ENCODE measurements at regions not wholly inside any gene's neighbourhood (a gene's known extent, or its start where the extent isn't known, plus 50 kb on each side); places are given as distances from the start of the nearest gene placed in this dataset.
"Not testable (repeated sequence)": the region's sequence is repeated elsewhere in the genome, so short reads cannot be mapped to it uniquely, and the experiment has no call there.

DNA sequence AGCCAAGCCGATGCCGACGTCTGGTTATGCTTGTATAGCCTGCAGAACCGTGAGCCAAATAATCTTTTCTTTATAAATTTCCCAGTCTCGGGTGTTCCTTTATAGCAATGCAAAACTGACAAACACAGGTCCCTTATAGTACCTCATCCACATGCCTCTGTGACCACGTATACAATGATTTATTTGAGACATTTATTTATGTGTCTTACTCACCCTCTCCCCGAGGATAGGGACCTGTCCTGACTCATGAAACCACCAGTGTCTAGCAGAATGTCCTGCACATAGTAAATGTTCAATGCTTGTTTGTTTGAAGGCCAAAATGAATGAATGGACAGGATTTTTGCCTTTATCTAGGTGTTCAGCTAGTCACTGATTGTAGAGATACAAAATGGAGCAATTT is 147.9 kb upstream of the FZD8 start:
- H3K9ac ChIP-seq (ENCODE audit: low read length): no peak overlapping the region
- no peaks in the 10 kb centered on the region for H3K36me3 ChIP-seq (ENCODE audit: control insufficient read depth, insufficient read depth, low read length)
- H3K27me3 ChIP-seq (ENCODE audit: control insufficient read depth, insufficient read depth, low read length): no peaks in the 10 kb centered on the region
- H3K4me3 ChIP-seq (ENCODE audit: low read length): no peak overlapping the region
- no peak overlapping the region for H3K27ac ChIP-seq (ENCODE audit: low read depth, low read length)
- H3K4me1 ChIP-seq (ENCODE audit: control insufficient read depth, insufficient read depth, low read length): no peaks in the 10 kb centered on the region

- H3K9ac ChIP-seq (ENCODE audit: low read length): no peak overlapping the region
- H3K36me3 ChIP-seq (ENCODE audit: control insufficient read depth, insufficient read depth, low read length): no peaks in the 10 kb centered on the region
- no peak overlapping the region for H3K27ac ChIP-seq (ENCODE audit: low read depth, low read length)
- no peak overlapping the region for H3K4me3 ChIP-seq (ENCODE audit: low read length)
- no peaks in the 10 kb centered on the region for H3K27me3 ChIP-seq (ENCODE audit: control insufficient read depth, insufficient read depth, low read length)
- no peaks in the 10 kb centered on the region for H3K4me1 ChIP-seq (ENCODE audit: control insufficient read depth, insufficient read depth, low read length)
These were observed 142.7 kb upstream of the FZD8 start for GRCh38 chr10:35784751-35785150.

DNA sequence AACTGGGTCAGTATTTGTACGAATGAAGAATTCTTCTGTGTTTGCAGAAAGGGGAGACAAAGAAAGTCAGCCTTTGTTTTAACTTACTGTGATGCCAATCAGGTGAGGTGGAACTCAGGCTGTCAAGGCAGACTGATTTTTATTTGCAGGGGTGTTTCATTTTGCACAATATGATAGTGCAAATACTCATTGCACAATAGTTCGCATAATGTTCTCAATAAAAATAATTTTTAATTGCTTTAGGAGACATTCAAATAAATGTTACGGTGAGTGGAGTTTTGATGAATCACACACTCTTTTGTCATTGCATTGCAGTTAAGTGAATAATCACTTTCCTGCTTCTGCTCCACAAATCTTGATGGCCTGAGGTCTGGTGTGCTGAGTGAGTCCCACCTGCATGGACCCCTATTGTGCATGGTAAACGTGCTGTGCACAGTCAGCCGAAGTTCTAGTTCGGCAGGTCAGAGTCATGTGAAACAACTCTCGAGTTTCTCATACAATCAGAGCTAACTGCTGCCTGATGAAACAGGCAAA is 141.3 kb upstream of the FZD8 start:
- no peaks in the 10 kb centered on the region for H3K27me3 ChIP-seq (ENCODE audit: control insufficient read depth, insufficient read depth, low read length)
- no peak overlapping the region for H3K9ac ChIP-seq (ENCODE audit: low read length)
- H3K4me1 ChIP-seq (ENCODE audit: control insufficient read depth, insufficient read depth, low read length): no peaks in the 10 kb centered on the region
- no peak overlapping the region for H3K27ac ChIP-seq (ENCODE audit: low read depth, low read length)
- no peaks in the 10 kb centered on the region for H3K36me3 ChIP-seq (ENCODE audit: control insufficient read depth, insufficient read depth, low read length)
- H3K4me3 ChIP-seq (ENCODE audit: low read length): no peak overlapping the region

- H3K36me3 ChIP-seq (ENCODE audit: control insufficient read depth, insufficient read depth, low read length): no peaks in the 10 kb centered on the region
- H3K27me3 ChIP-seq (ENCODE audit: control insufficient read depth, insufficient read depth, low read length): no peaks in the 10 kb centered on the region
- H3K4me3 ChIP-seq (ENCODE audit: low read length): no peak overlapping the region
- H3K9ac ChIP-seq (ENCODE audit: low read length): no peak overlapping the region
- no peaks in the 10 kb centered on the region for H3K4me1 ChIP-seq (ENCODE audit: control insufficient read depth, insufficient read depth, low read length)
- no peak overlapping the region for H3K27ac ChIP-seq (ENCODE audit: low read depth, low read length)
These were observed 139.5 kb upstream of the FZD8 start for GRCh38 chr10:35781643-35782035.

GRCh38 chr10:35780970-35781642 is 139.0 kb upstream of the FZD8 start:
- Histone ChIP-seq H3K4me1 (ENCODE audit: control insufficient read depth, insufficient read depth, low read length) (no peaks in the 10 kb centered on the region), H3K9ac (ENCODE audit: low read length) (no peak overlapping the region), H3K36me3 (ENCODE audit: control insufficient read depth, insufficient read depth, low read length) (no peaks in the 10 kb centered on the region), H3K4me3 (ENCODE audit: low read length) (no peak overlapping the region), H3K27ac (ENCODE audit: low read depth, low read length) (no peak overlapping the region), H3K27me3 (ENCODE audit: control insufficient read depth, insufficient read depth, low read length) (no peaks in the 10 kb centered on the region)

DNA sequence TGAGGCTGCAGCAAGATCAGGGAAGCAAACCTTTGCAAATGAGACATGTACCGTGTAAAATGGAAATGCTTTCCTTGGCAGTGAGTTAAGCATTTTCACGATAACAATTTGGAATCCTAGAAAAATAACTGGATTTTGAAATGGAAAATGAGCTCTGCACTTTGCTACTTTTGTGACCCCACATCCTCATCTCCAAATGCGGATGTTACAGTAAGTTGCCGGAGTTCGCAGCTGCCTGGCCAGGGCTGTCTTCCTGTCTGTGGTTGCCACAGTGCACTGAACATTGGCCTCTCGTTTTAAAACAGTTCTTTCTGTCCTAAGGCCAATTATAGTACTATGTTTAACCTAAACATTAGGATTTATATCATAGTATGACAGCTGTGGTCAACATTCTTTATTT is 136.2 kb upstream of the FZD8 start:
- Histone ChIP-seq H3K4me1 (ENCODE audit: control insufficient read depth, insufficient read depth, low read length) (no peaks in the 10 kb centered on the region), H3K27ac (ENCODE audit: low read depth, low read length) (no peak overlapping the region), H3K4me3 (ENCODE audit: low read length) (no peak overlapping the region), H3K27me3 (ENCODE audit: control insufficient read depth, insufficient read depth, low read length) (no peaks in the 10 kb centered on the region), H3K9ac (ENCODE audit: low read length) (no peak overlapping the region), H3K36me3 (ENCODE audit: control insufficient read depth, insufficient read depth, low read length) (no peaks in the 10 kb centered on the region)

DNA sequence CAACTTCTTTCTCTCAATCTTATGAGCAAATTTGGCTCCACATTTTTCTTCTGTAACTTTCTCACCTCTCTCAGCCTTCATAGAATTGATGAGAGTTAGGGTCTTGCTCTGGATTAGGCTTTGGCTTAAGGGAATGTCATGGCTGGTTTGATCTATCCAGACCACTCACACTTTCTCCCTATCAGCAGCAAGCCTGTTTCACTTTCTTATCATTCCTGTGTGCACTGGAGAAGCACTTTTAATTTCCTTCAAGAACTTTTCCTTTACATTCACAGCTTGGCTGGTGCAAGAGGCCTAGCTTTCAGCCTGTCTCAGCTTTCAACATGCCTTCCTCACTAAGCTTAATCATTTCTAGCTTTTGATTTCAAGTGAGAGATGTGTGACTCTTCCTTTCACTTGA is 134.5 kb upstream of the FZD8 start:
- H3K27me3 ChIP-seq (ENCODE audit: control insufficient read depth, insufficient read depth, low read length); H3K4me1 ChIP-seq (ENCODE audit: control insufficient read depth, insufficient read depth, low read length); H3K4me3 ChIP-seq (ENCODE audit: low read length); H3K36me3 ChIP-seq (ENCODE audit: control insufficient read depth, insufficient read depth, low read length); H3K9ac ChIP-seq (ENCODE audit: low read length); H3K27ac ChIP-seq (ENCODE audit: low read depth, low read length): not testable (repeated sequence)

- no peaks in the 10 kb centered on the region for H3K27me3 ChIP-seq (ENCODE audit: control insufficient read depth, insufficient read depth, low read length)
- no peak overlapping the region for H3K4me3 ChIP-seq (ENCODE audit: low read length)
- no peak overlapping the region for H3K9ac ChIP-seq (ENCODE audit: low read length)
- no peak overlapping the region for H3K27ac ChIP-seq (ENCODE audit: low read depth, low read length)
- no peaks in the 10 kb centered on the region for H3K36me3 ChIP-seq (ENCODE audit: control insufficient read depth, insufficient read depth, low read length)
- no peaks in the 10 kb centered on the region for H3K4me1 ChIP-seq (ENCODE audit: control insufficient read depth, insufficient read depth, low read length)
These were observed 132.0 kb upstream of the FZD8 start for GRCh38 chr10:35774109-35774508.

- H3K9ac ChIP-seq (ENCODE audit: low read length): no peak overlapping the region
- H3K4me1 ChIP-seq (ENCODE audit: control insufficient read depth, insufficient read depth, low read length): no peaks in the 10 kb centered on the region
- no peak overlapping the region for H3K27ac ChIP-seq (ENCODE audit: low read depth, low read length)
- H3K4me3 ChIP-seq (ENCODE audit: low read length): no peak overlapping the region
- H3K36me3 ChIP-seq (ENCODE audit: control insufficient read depth, insufficient read depth, low read length): no peaks in the 10 kb centered on the region
- H3K27me3 ChIP-seq (ENCODE audit: control insufficient read depth, insufficient read depth, low read length): no peaks in the 10 kb centered on the region
These were observed 128.8 kb upstream of the FZD8 start for GRCh38 chr10:35770817-35771355.

- no peak overlapping the region for H3K27ac ChIP-seq (ENCODE audit: low read depth, low read length)
- H3K9ac ChIP-seq (ENCODE audit: low read length): no peak overlapping the region
- H3K27me3 ChIP-seq (ENCODE audit: control insufficient read depth, insufficient read depth, low read length): no peaks in the 10 kb centered on the region
- H3K4me3 ChIP-seq (ENCODE audit: low read length): no peak overlapping the region
- H3K36me3 ChIP-seq (ENCODE audit: control insufficient read depth, insufficient read depth, low read length): no peaks in the 10 kb centered on the region
- H3K4me1 ChIP-seq (ENCODE audit: control insufficient read depth, insufficient read depth, low read length): no peaks in the 10 kb centered on the region
These were observed 127.7 kb upstream of the FZD8 start for GRCh38 chr10:35769795-35770194.

DNA sequence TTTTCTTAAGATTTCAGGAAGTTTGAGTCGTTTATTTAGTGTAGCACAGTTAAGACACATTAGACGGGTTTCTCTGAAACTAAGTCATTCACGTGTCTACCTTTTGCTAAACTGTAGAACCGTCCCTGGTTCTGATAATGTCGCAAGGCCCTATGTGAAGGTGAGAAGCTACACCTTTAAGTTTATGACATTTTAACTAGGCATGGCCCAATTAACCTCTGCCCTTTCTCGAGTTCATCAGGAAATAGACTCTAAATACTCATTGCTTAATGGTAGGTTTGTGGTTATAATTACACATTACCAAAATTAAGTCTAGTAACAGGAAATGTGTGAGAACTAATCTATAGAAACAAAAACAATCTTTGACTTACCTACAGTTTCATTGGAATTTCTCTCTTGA is 126.6 kb upstream of the FZD8 start:
- H3K36me3 ChIP-seq (ENCODE audit: control insufficient read depth, insufficient read depth, low read length): no peaks in the 10 kb centered on the region
- no peak overlapping the region for H3K9ac ChIP-seq (ENCODE audit: low read length)
- no peak overlapping the region for H3K27ac ChIP-seq (ENCODE audit: low read depth, low read length)
- H3K4me3 ChIP-seq (ENCODE audit: low read length): no peak overlapping the region
- no peaks in the 10 kb centered on the region for H3K4me1 ChIP-seq (ENCODE audit: control insufficient read depth, insufficient read depth, low read length)
- H3K27me3 ChIP-seq (ENCODE audit: control insufficient read depth, insufficient read depth, low read length): no peaks in the 10 kb centered on the region

- Histone ChIP-seq H3K4me3 (ENCODE audit: low read length) (no peak overlapping the region), H3K27me3 (ENCODE audit: control insufficient read depth, insufficient read depth, low read length) (no peaks in the 10 kb centered on the region), H3K9ac (ENCODE audit: low read length) (no peak overlapping the region), H3K36me3 (ENCODE audit: control insufficient read depth, insufficient read depth, low read length) (no peaks in the 10 kb centered on the region), H3K27ac (ENCODE audit: low read depth, low read length) (no peak overlapping the region), H3K4me1 (ENCODE audit: control insufficient read depth, insufficient read depth, low read length) (no peaks in the 10 kb centered on the region)
These were observed 125.9 kb upstream of the FZD8 start for GRCh38 chr10:35768011-35768410.

GRCh38 chr10:35765996-35766395 is 123.9 kb upstream of the FZD8 start:
- Histone ChIP-seq H3K27me3 (ENCODE audit: control insufficient read depth, insufficient read depth, low read length) (no peaks in the 10 kb centered on the region), H3K4me1 (ENCODE audit: control insufficient read depth, insufficient read depth, low read length) (no peaks in the 10 kb centered on the region), H3K27ac (ENCODE audit: low read depth, low read length) (no peak overlapping the region), H3K36me3 (ENCODE audit: control insufficient read depth, insufficient read depth, low read length) (no peaks in the 10 kb centered on the region), H3K4me3 (ENCODE audit: low read length) (no peak overlapping the region), H3K9ac (ENCODE audit: low read length) (no peak overlapping the region)

All from rectal smooth muscle tissue (tissue), 1 donor.